Stomach (tissue), 4 donors: ENCODE measurements at regions not wholly inside any gene's neighbourhood (a gene's known extent, or its start where the extent isn't known, plus 50 kb on each side); places are given as distances from the start of the nearest gene placed in this dataset.

ENCODE experiments used
- EP300 ChIP-seq: sonication (generic); formaldehyde crosslinking; IDR thresholded peaks from one replicate; pipeline ENCODE4 v1.6.1; 2017; ENCODE audit warnings: antibody characterized with exemption
- POLR2A ChIP-seq, 4 donors: fragments of 450-650 bp; IDR thresholded peaks; one replicate each; pipeline ENCODE4 v1.6.1; 2016; ENCODE audit warnings: antibody characterized with exemption in 4 of 4, control low read depth in 2 of 4, mild to moderate bottlenecking in 1 of 4, moderate library complexity in 1 of 4
- POLR2AphosphoS5 ChIP-seq, 3 donors: sonication (generic); formaldehyde crosslinking; IDR thresholded peaks; one replicate each; pipeline ENCODE4 v1.6.1; 2016; ENCODE audit warnings: antibody characterized with exemption in 3 of 3
- TF ChIP-seq, protein P1 (sequence below), 7 experiments: fragments of 450-650 bp in 4 of 7; fragments of 200-600 bp in 3 of 7; sonication (generic) in 3 of 7; IDR thresholded peaks; one replicate each; pipeline ENCODE4 v1.5.1; 2016 to 2019; ENCODE audit warnings: antibody characterized with exemption in 7 of 7, control low read depth in 2 of 7, mild to moderate bottlenecking in 1 of 7

DNA sequence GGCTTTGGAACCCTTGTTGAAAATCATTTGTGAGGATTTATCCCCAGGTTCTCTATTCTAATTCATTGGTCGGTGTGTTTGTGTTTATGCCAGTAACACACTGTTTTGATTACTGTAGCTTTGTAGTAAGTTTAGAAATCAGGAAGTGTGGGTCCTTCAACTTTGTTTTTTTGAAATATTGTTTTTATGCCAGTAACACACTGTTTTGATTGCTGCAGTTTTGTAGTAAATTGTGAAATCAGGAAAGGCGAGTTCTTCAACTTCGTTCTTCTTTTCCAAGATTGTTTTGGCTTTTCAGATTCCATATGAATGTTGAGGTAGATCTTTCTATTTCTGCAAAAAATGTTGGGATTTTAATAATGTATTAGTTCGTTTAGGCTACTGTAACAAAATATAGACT lies 314.6 kb downstream of the RPLP1 start:
- TF ChIP-seq, protein P1, sequence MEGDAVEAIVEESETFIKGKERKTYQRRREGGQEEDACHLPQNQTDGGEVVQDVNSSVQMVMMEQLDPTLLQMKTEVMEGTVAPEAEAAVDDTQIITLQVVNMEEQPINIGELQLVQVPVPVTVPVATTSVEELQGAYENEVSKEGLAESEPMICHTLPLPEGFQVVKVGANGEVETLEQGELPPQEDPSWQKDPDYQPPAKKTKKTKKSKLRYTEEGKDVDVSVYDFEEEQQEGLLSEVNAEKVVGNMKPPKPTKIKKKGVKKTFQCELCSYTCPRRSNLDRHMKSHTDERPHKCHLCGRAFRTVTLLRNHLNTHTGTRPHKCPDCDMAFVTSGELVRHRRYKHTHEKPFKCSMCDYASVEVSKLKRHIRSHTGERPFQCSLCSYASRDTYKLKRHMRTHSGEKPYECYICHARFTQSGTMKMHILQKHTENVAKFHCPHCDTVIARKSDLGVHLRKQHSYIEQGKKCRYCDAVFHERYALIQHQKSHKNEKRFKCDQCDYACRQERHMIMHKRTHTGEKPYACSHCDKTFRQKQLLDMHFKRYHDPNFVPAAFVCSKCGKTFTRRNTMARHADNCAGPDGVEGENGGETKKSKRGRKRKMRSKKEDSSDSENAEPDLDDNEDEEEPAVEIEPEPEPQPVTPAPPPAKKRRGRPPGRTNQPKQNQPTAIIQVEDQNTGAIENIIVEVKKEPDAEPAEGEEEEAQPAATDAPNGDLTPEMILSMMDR (IDR thresholded peaks at IDR 0.05): no peak
- TF ChIP-seq POLR2A (IDR thresholded peaks at IDR 0.05): no peak
- no peak for TF ChIP-seq EP300
- no peak for TF ChIP-seq POLR2AphosphoS5 (IDR thresholded peaks at IDR 0.05)
